H1 (cell line): ENCODE measurements at regions not wholly inside any gene's neighbourhood (a gene's known extent, or its start where the extent isn't known, plus 50 kb on each side); places are given as distances from the start of the nearest gene placed in this dataset.

Source experiments
- CTCF ChIA-PET: fragments of 300-600 bp; sonication (Branson Sonifier 250); formaldehyde crosslinking; loops from one replicate; lab custom pipeline; 2021; ENCODE audit not compliant: partially characterized antibody; lab: Charles Lee
- POLR2A ChIA-PET: fragments of 300-600 bp; sonication (Branson Sonifier 250); formaldehyde crosslinking; loops from one replicate; lab custom pipeline; 2021; ENCODE audit warnings: inconsistent platforms; ENCODE audit not compliant: partially characterized antibody; lab: Charles Lee
- DNase-seq, 2 experiments: peaks; one replicate each; pipeline versions ENCODE4 v3.0.0 to v3.0.0-alpha.2; 2010 to 2022; ENCODE audit warnings: low spot score in 2 of 2, low read depth in 1 of 2, mixed read lengths in 1 of 2
- FAIRE-seq: peaks from 2 replicates; lab custom pipeline; 2011; peaks lifted over from hg19 to GRCh38; lab: Jason Lieb, UNC
- H2AFZ ChIP-seq: 2 replicates; pipeline ENCODE4 v1.8.1; 2012; ENCODE audit warnings: low read length, inconsistent platforms
- H2AK5ac ChIP-seq: 2 replicates; pipeline ENCODE4 v1.6.1; 2013; ENCODE audit warnings: low read depth, low read length
- H2BK120ac ChIP-seq: replicated peaks from 2 replicates; pipeline ENCODE3; 2013; ENCODE audit warnings: low read depth, low read length, inconsistent platforms
- H2BK12ac ChIP-seq: 2 replicates; pipeline ENCODE4 v1.6.1; 2013; ENCODE audit warnings: low read depth, low read length
- H2BK15ac ChIP-seq: 2 replicates; pipeline ENCODE4 v1.6.1; 2013; ENCODE audit warnings: low read length
- H2BK20ac ChIP-seq: 2 replicates; pipeline ENCODE4 v1.6.1; 2013; ENCODE audit warnings: low read length
- H2BK5ac ChIP-seq: 2 replicates; pipeline ENCODE4 v1.6.1; 2013; ENCODE audit warnings: low read depth, low read length
- H3K14ac ChIP-seq: 2 replicates; pipeline ENCODE4 v1.6.1; 2013; ENCODE audit warnings: inconsistent platforms; ENCODE audit not compliant: insufficient read length
- H3K18ac ChIP-seq: 2 replicates; pipeline ENCODE4 v1.6.1; 2013; ENCODE audit warnings: low read length; ENCODE audit errors: extremely low read depth
- H3K23ac ChIP-seq: 2 replicates; pipeline ENCODE4 v1.6.1; 2013; ENCODE audit warnings: inconsistent platforms; ENCODE audit not compliant: insufficient read length
- H3K23me2 ChIP-seq: 2 replicates; pipeline ENCODE4 v1.6.1; 2013; ENCODE audit warnings: low read depth, low read length
- H3K27ac ChIP-seq: 2 replicates; pipeline ENCODE4 v1.6.1; 2011; ENCODE audit warnings: low read depth, low read length, inconsistent platforms
- H3K27me3 ChIP-seq, 4 experiments: replicated peaks in 1 of 4; 1 replicate in 1 of 4; 2 replicates in 3 of 4; pipeline versions ENCODE4 v1.6.1 to v1.8.1; 2011 to 2013; ENCODE audit warnings: low read length in 3 of 4, mild to moderate bottlenecking in 3 of 4, inconsistent platforms in 2 of 4, mixed read lengths in 2 of 4, moderate library complexity in 1 of 4; ENCODE audit not compliant: control insufficient read depth in 3 of 4, insufficient read depth in 3 of 4; ENCODE audit errors: extremely low read depth in 1 of 4
- H3K36me3 ChIP-seq, 4 experiments: 2 replicates each; pipeline versions ENCODE4 v1.6.1 to v1.8.1; 2011 to 2013; ENCODE audit warnings: mild to moderate bottlenecking in 4 of 4, low read length in 3 of 4, moderate library complexity in 2 of 4, control low read depth in 1 of 4, inconsistent platforms in 1 of 4; ENCODE audit not compliant: insufficient read depth in 4 of 4, control insufficient read depth in 2 of 4
- H3K4ac ChIP-seq: replicated peaks from 2 replicates; pipeline ENCODE3; 2013; ENCODE audit warnings: low read length, low read depth, mixed read lengths, inconsistent platforms; ENCODE audit not compliant: insufficient read length
- H3K4me1 ChIP-seq, 4 experiments: replicated peaks in 1 of 4; 1 replicate in 1 of 4; 2 replicates in 3 of 4; pipeline versions ENCODE4 v1.6.1 to v1.8.1; 2011 to 2013; ENCODE audit warnings: low read length in 3 of 4, inconsistent platforms in 2 of 4, mixed read lengths in 1 of 4; ENCODE audit not compliant: insufficient read depth in 4 of 4, control insufficient read depth in 3 of 4
- H3K4me2 ChIP-seq, 2 experiments: 2 replicates each; pipeline versions ENCODE4 v1.6.1 to v1.8.1; 2011 to 2013; ENCODE audit warnings: low read depth in 2 of 2, low read length in 2 of 2, control low read depth in 1 of 2, inconsistent platforms in 1 of 2, mild to moderate bottlenecking in 1 of 2; ENCODE audit not compliant: insufficient read depth in 1 of 2
- H3K4me3 ChIP-seq, 4 experiments: fragments of 200-600, 300-600 bp in 1 of 4; sonication (generic), shearing (Covaris generic), sonication (Bioruptor Twin) in 1 of 4; 2 replicates each; pipeline versions ENCODE4 v1.5.1 to v1.8.1; 2011 to 2016; ENCODE audit warnings: low read length in 4 of 4, low read depth in 3 of 4, control low read depth in 2 of 4, inconsistent platforms in 2 of 4, mild to moderate bottlenecking in 2 of 4, mixed read lengths in 1 of 4, moderate library complexity in 1 of 4; ENCODE audit not compliant: insufficient read depth in 2 of 4; ENCODE audit errors: extremely low read depth in 1 of 4
- H3K56ac ChIP-seq: replicated peaks from 2 replicates; pipeline ENCODE3; 2013; ENCODE audit warnings: low read depth, mild to moderate bottlenecking, mixed read lengths, low read length, inconsistent platforms; ENCODE audit not compliant: insufficient read length
- H3K79me1 ChIP-seq: 2 replicates; pipeline ENCODE4 v1.6.1; 2013; ENCODE audit warnings: low read depth, low read length, control low read depth
- H3K79me2 ChIP-seq, 2 experiments: 2 replicates each; pipeline versions ENCODE4 v1.6.1 to v1.8.1; 2012 to 2013; ENCODE audit warnings: low read length in 2 of 2, mild to moderate bottlenecking in 2 of 2, inconsistent platforms in 1 of 2; ENCODE audit not compliant: insufficient read depth in 2 of 2, control insufficient read depth in 1 of 2
- H3K9ac ChIP-seq, 4 experiments: replicated peaks in 1 of 4; 1 replicate in 1 of 4; 2 replicates in 3 of 4; pipeline versions ENCODE4 v1.6.1 to v1.8.1; 2011 to 2013; ENCODE audit warnings: low read depth in 3 of 4, low read length in 3 of 4, control low read depth in 2 of 4, mild to moderate bottlenecking in 2 of 4, moderate library complexity in 2 of 4, inconsistent platforms in 1 of 4; ENCODE audit errors: extremely low read depth in 1 of 4
- H3K9me3 ChIP-seq, 2 experiments: 2 replicates each; pipeline versions ENCODE4 v1.6.1 to v1.8.1; 2012 to 2013; ENCODE audit warnings: mild to moderate bottlenecking in 2 of 2, moderate library complexity in 2 of 2, control low read depth in 1 of 2, inconsistent platforms in 1 of 2, low read depth in 1 of 2, low read length in 1 of 2, mixed read lengths in 1 of 2; ENCODE audit not compliant: insufficient read depth in 2 of 2
- H4K20me1 ChIP-seq, 2 experiments: replicated peaks in 1 of 2; 2 replicates each; pipeline versions ENCODE3 to v1.8.1; 2011 to 2013; ENCODE audit warnings: inconsistent platforms in 2 of 2, low read length in 2 of 2, mild to moderate bottlenecking in 1 of 2; ENCODE audit not compliant: insufficient read depth in 2 of 2, control insufficient read depth in 1 of 2
- H4K5ac ChIP-seq: 2 replicates; pipeline ENCODE4 v1.6.1; 2013; ENCODE audit warnings: low read length, low read depth, mixed read lengths, inconsistent platforms; ENCODE audit not compliant: insufficient read length
- H4K8ac ChIP-seq: 2 replicates; pipeline ENCODE4 v1.8.0; 2013; ENCODE audit warnings: mild to moderate bottlenecking, moderate library complexity, low read length, inconsistent platforms; ENCODE audit not compliant: insufficient read depth; ENCODE audit errors: extremely low read depth
- H4K91ac ChIP-seq: replicated peaks from 2 replicates; pipeline ENCODE3; 2013; ENCODE audit warnings: low read length, mixed read lengths, inconsistent platforms; ENCODE audit not compliant: insufficient read length
- KDM1A ChIP-seq: fragments of 200-600, 300-600 bp; sonication (generic); IDR thresholded peaks from 2 replicates; pipeline ENCODE4 v1.7.1; 2016; ENCODE audit warnings: mild to moderate bottlenecking, low read length, borderline replicate concordance
- PHF8 ChIP-seq: fragments of 200-600 bp; sonication (generic); conservative IDR thresholded peaks from 2 replicates; pipeline ENCODE4 v1.7.1; 2012; ENCODE audit warnings: low read depth, mild to moderate bottlenecking, inconsistent platforms, low read length, moderate library complexity
- SAP30 ChIP-seq: fragments of 300-600 bp; sonication (generic); IDR thresholded peaks from 2 replicates; pipeline ENCODE4 v1.7.1; 2012; ENCODE audit warnings: low read length, moderate library complexity, mild to moderate bottlenecking, inconsistent platforms; ENCODE audit not compliant: insufficient read depth, insufficient replicate concordance
- SIN3A ChIP-seq, 2 experiments: IDR thresholded peaks in 1 of 2; conservative IDR thresholded peaks in 1 of 2; 2 replicates each; pipeline ENCODE4 v1.6.1; 2011 to 2012; ENCODE audit warnings: low read length in 2 of 2, improper control_type of control experiment in 1 of 2, low read depth in 1 of 2, mild to moderate bottlenecking in 1 of 2
- SIRT6 ChIP-seq: IDR thresholded peaks from one replicate; pipeline ENCODE4 v1.7.1; 2012; ENCODE audit warnings: low read length, inconsistent platforms
- WGBS, 2 experiments: shearing (Covaris generic) in 1 of 2; methylation state at CpG; one replicate each; pipeline versions ENCODE4 v1.1.6 to v1.1.7; 2013 to 2015; ENCODE audit warnings: low lambda C conversion rate in 2 of 2, mixed read lengths in 2 of 2, inconsistent platforms in 1 of 2, low coverage in 1 of 2, missing lambda C conversion rate in 1 of 2; ENCODE audit not compliant: insufficient replicate concordance in 2 of 2, insufficient coverage in 1 of 2, insufficient read length in 1 of 2; ENCODE audit errors: extremely low coverage in 1 of 2, missing lambda C conversion rate in 1 of 2; 5-methylcytosine and 5-hydroxymethylcytosine counted together
- TF ChIP-seq, protein P1 (sequence below), 3 experiments: IDR thresholded peaks; 1 replicate in 2 of 3; 2 replicates in 1 of 3; pipeline versions ENCODE4 v1.5.1 to v1.6.1; 2011; ENCODE audit warnings: low read length in 3 of 3, mild to moderate bottlenecking in 3 of 3, inconsistent platforms in 2 of 3, low read depth in 1 of 3, moderate library complexity in 1 of 3; ENCODE audit not compliant: insufficient read depth in 1 of 3; ENCODE audit errors: control extremely low read depth in 1 of 3

- no peak overlapping the region for H2BK5ac ChIP-seq
- H3K56ac ChIP-seq = no peak overlapping the region
- H2AK5ac ChIP-seq = no peak overlapping the region
- H3K23ac ChIP-seq = no peak overlapping the region
- CTCF ChIA-PET = interaction anchor here (0.8 to 1.6 kb wide), 4 partner anchors 9 to 62 kb away, joined by 3 to 4 read pairs (median 4); no protein-coding TSS in a partner anchor
- H3K4me3 ChIP-seq = no peak overlapping the region
- WGBS, 2 experiments = 95% methylated on average over 2 of the region's 2 CpGs; no CpG with 5 or more reads in 1 of the 2 experiments
- no peak overlapping the region for H3K9ac ChIP-seq
- no peaks in the 10 kb centered on the region for H3K27me3 ChIP-seq
- no peak overlapping the region for H4K91ac ChIP-seq
- no peak overlapping the region for H3K4ac ChIP-seq
- no peaks in the 10 kb centered on the region for H3K79me1 ChIP-seq
- H4K20me1 ChIP-seq = no peaks in the 10 kb centered on the region
- H3K14ac ChIP-seq = no peak overlapping the region
- H3K9me3 ChIP-seq = no peaks in the 10 kb centered on the region
- TF ChIP-seq SIN3A (conservative IDR thresholded peaks at IDR 0.05 in 1 of 2, IDR thresholded peaks at IDR 0.05 in 1 of 2; ENCODE audit: low read depth in 1 of 2, low read length in 2 of 2) (no peak), PHF8 (no peak), SIRT6 (no peak), SAP30 (no peak), KDM1A (no peak)
- TF ChIP-seq, protein P1, sequence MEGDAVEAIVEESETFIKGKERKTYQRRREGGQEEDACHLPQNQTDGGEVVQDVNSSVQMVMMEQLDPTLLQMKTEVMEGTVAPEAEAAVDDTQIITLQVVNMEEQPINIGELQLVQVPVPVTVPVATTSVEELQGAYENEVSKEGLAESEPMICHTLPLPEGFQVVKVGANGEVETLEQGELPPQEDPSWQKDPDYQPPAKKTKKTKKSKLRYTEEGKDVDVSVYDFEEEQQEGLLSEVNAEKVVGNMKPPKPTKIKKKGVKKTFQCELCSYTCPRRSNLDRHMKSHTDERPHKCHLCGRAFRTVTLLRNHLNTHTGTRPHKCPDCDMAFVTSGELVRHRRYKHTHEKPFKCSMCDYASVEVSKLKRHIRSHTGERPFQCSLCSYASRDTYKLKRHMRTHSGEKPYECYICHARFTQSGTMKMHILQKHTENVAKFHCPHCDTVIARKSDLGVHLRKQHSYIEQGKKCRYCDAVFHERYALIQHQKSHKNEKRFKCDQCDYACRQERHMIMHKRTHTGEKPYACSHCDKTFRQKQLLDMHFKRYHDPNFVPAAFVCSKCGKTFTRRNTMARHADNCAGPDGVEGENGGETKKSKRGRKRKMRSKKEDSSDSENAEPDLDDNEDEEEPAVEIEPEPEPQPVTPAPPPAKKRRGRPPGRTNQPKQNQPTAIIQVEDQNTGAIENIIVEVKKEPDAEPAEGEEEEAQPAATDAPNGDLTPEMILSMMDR (IDR thresholded peaks at IDR 0.05; ENCODE audit: control extremely low read depth in 1 of 3, insufficient read depth in 1 of 3, low read depth in 1 of 3, low read length in 3 of 3) = no peak
- TF ChIP-seq, all 59 proteins: peak for 0
- Histone ChIP-seq H3K79me2 (no peaks in the 10 kb centered on the region), H3K18ac (no peak overlapping the region), H2BK20ac (no peak overlapping the region), H3K27ac (no peak overlapping the region), H3K4me1 (no peaks in the 10 kb centered on the region), H4K8ac (no peak overlapping the region), H2BK12ac (no peak overlapping the region), H3K23me2 (no peaks in the 10 kb centered on the region), H2AFZ (no peak overlapping the region), H4K5ac (no peak overlapping the region), H2BK120ac (no peak overlapping the region), H3K4me2 (no peak overlapping the region), H2BK15ac (no peak overlapping the region), H3K36me3 (no peaks in the 10 kb centered on the region)
- DNase-seq (no peak), FAIRE-seq (no peak)
- POLR2A ChIA-PET = no interaction called here
These were observed 62.7 kb downstream of the MRPS30 start for GRCh38 chr5:44871401-44871800.
